B cell (primary cell): ENCODE measurements at regions not wholly inside any gene's neighbourhood (a gene's known extent, or its start where the extent isn't known, plus 50 kb on each side); places are given as distances from the start of the nearest gene placed in this dataset.

Experiments
- ATAC-seq: fragments of 200-7000 bp; cut with Tn5 transposase; one replicate; pipeline ENCODE4 v1.10.0; 2021; ENCODE audit warnings: low read depth, mild to moderate bottlenecking, moderate number of reproducible peaks, moderate library complexity
- CTCF ChIA-PET: fragments of 350-600 bp; sonication (Branson Sonifier 250); formaldehyde crosslinking; loops from one replicate; lab custom pipeline; 2021; ENCODE audit warnings: antibody characterized with exemption, inconsistent platforms; lab: Charles Lee
- POLR2A ChIA-PET: fragments of 350-600 bp; sonication (Branson Sonifier 250); formaldehyde crosslinking; loops from one replicate; lab custom pipeline; 2021; ENCODE audit warnings: antibody characterized with exemption; lab: Charles Lee
- DNase-seq: peaks from one replicate; pipeline ENCODE4 v3.0.0; 2013
- H2AFZ ChIP-seq: 2 replicates; pipeline ENCODE4 v1.6.1; 2012; ENCODE audit warnings: mild to moderate bottlenecking, low read depth, low read length; ENCODE audit not compliant: insufficient read depth, poor library complexity, severe bottlenecking
- H3K27ac ChIP-seq, 2 donors: 1 replicate in 1 of 2; 2 replicates in 1 of 2; pipeline ENCODE4 v1.5.1; 2012 to 2013; ENCODE audit warnings: low read length in 2 of 2, mild to moderate bottlenecking in 2 of 2, moderate library complexity in 1 of 2
- H3K27me3 ChIP-seq, 4 experiments: fragments of 200-600 bp in 1 of 4; sonication (generic) in 1 of 4; replicated peaks in 1 of 4; 1 replicate in 2 of 4; 2 replicates in 2 of 4; pipeline versions ENCODE4 v1.6.1 to v1.7.0; 2013 to 2016; ENCODE audit warnings: low read length in 3 of 4, mild to moderate bottlenecking in 2 of 4, mixed read lengths in 1 of 4, moderate library complexity in 1 of 4; ENCODE audit not compliant: insufficient read depth in 4 of 4, control insufficient read depth in 3 of 4; ENCODE audit errors: control extremely low read depth in 1 of 4
- H3K36me3 ChIP-seq, 2 experiments: replicated peaks in 1 of 2; 1 replicate in 1 of 2; 2 replicates in 1 of 2; pipeline versions ENCODE4 v1.6.1 to v1.7.1; 2013; ENCODE audit warnings: low read length in 1 of 2; ENCODE audit not compliant: insufficient read depth in 2 of 2, control insufficient read depth in 1 of 2; ENCODE audit errors: control extremely low read depth in 1 of 2, extremely low read depth in 1 of 2
- H3K4me1 ChIP-seq, 2 donors: fragments of 200-600 bp in 1 of 2; sonication (generic) in 1 of 2; 1 replicate in 1 of 2; 2 replicates in 1 of 2; pipeline versions ENCODE4 v1.5.1 to v1.6.1; 2013 to 2017; ENCODE audit warnings: low read length in 2 of 2; ENCODE audit not compliant: control insufficient read depth in 2 of 2, insufficient read depth in 2 of 2
- H3K4me2 ChIP-seq: replicated peaks from 2 replicates; pipeline ENCODE3; 2012; ENCODE audit warnings: mild to moderate bottlenecking, low read depth, low read length; ENCODE audit not compliant: poor library complexity, severe bottlenecking
- H3K4me3 ChIP-seq, 5 experiments: fragments of 200-600 bp in 1 of 5; sonication (generic) in 1 of 5; 1 replicate in 3 of 5; 2 replicates in 2 of 5; pipeline versions ENCODE4 v1.5.1 to v1.7.0; 2011 to 2016; ENCODE audit warnings: low read length in 4 of 5, mild to moderate bottlenecking in 4 of 5, low read depth in 2 of 5, control low read depth in 1 of 5, moderate library complexity in 1 of 5; ENCODE audit not compliant: insufficient read depth in 1 of 5; ENCODE audit errors: control extremely low read depth in 1 of 5, extremely low read depth in 1 of 5
- H3K79me2 ChIP-seq: fragments of 200-600 bp; sonication (generic); one replicate; pipeline ENCODE4 v1.6.0; 2016; ENCODE audit warnings: low read length; ENCODE audit not compliant: control insufficient read depth, insufficient read depth
- H3K9ac ChIP-seq: fragments of 200-600 bp; sonication (generic); 2 replicates; pipeline ENCODE4 v1.6.1; 2017; ENCODE audit warnings: mild to moderate bottlenecking, low read length, moderate library complexity
- H3K9me3 ChIP-seq, 3 donors: one replicate each; pipeline versions ENCODE4 v1.6.1 to v1.7.1; 2013; ENCODE audit warnings: low read length in 2 of 3; ENCODE audit not compliant: control insufficient read depth in 2 of 3, insufficient read depth in 1 of 3; ENCODE audit errors: control extremely low read depth in 1 of 3
- H4K20me1 ChIP-seq: 2 replicates; pipeline ENCODE4 v1.6.0; 2012; ENCODE audit warnings: mild to moderate bottlenecking, low read length; ENCODE audit not compliant: insufficient read depth, control insufficient read depth, poor library complexity, severe bottlenecking
- H3K27ac Mint-ChIP-seq: one replicate; pipeline ENCODE4 v1.8.0; 2021; ENCODE audit warnings: mixed read lengths
- H3K27me3 Mint-ChIP-seq: one replicate; pipeline ENCODE4 v1.8.0; 2021; ENCODE audit warnings: mixed read lengths
- H3K4me1 Mint-ChIP-seq: one replicate; pipeline ENCODE4 v1.8.0; 2021; ENCODE audit warnings: mixed read lengths
- H3K4me3 Mint-ChIP-seq: one replicate; pipeline ENCODE4 v1.8.0; 2021; ENCODE audit warnings: mixed read lengths
- H3K9me3 Mint-ChIP-seq: one replicate; pipeline ENCODE4 v1.8.0; 2022; ENCODE audit warnings: mixed read lengths; ENCODE audit not compliant: insufficient read depth
- EZH2 ChIP-seq: IDR thresholded peaks from 2 replicates; pipeline ENCODE4 v1.6.1; 2012; ENCODE audit warnings: borderline replicate concordance, low read depth, mild to moderate bottlenecking, moderate library complexity, low read length; ENCODE audit not compliant: insufficient read depth, poor library complexity, severe bottlenecking
- WGBS: methylation state at CpG from one replicate; pipeline ENCODE4 v1.1.5; 2013; ENCODE audit warnings: missing lambda C conversion rate; ENCODE audit not compliant: insufficient coverage; 5-methylcytosine and 5-hydroxymethylcytosine counted together
- intact Hi-C: fragments of 100-400 bp; cut with micrococcal nuclease; formaldehyde crosslinking; loops from one replicate; pipeline ENCODE4 v1.10.0; 2022
- TF ChIP-seq, protein P1 (sequence below): fragments of 200-600 bp; IDR thresholded peaks from one replicate; pipeline ENCODE4 v1.8.0; 2022; ENCODE audit warnings: antibody characterized with exemption, mild to moderate bottlenecking

DNA sequence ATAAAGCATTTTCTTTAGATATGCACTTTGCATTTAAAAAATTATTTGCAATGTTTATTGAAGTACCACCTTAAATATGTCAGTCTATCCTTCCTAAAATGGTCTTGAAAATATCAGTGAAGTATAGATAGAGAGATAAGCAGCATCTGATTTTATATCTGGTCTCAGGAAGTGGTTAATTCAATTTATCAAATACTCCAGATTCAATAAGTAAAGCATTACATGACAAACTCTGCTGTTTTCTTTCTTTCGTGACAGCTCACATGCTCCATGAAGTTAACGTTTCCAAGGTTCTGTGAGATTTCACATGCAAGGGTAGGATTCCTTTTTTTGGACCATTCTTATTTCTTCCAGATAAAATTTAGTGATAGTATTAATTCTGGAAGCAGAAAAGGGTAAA is 775.4 kb upstream of the ROBO1 start:
- H3K27ac ChIP-seq, result no peak overlapping the region
- CTCF ChIA-PET, result no interaction called here
- Mint-ChIP-seq H3K27me3 (no peaks in the 10 kb centered on the region), H3K9me3 (peaks cover 3% of the 10 kb centered on the region), H3K4me3 (no peak overlapping the region), H3K4me1 (no peaks in the 10 kb centered on the region), H3K27ac (no peak overlapping the region)
- no peak for DNase-seq
- no peaks in the 10 kb centered on the region for H3K36me3 ChIP-seq
- POLR2A ChIA-PET, result no interaction called here
- ATAC-seq, result no peak
- no peaks in the 10 kb centered on the region for H3K79me2 ChIP-seq
- no peaks in the 10 kb centered on the region for H3K27me3 ChIP-seq
- intact Hi-C loops, result no loop called here
- no peak overlapping the region for H3K9ac ChIP-seq
- H3K9me3 ChIP-seq, result peaks cover 0 to 3% (median 0%) of the 10 kb centered on the region in 3 donors
- no peaks in the 10 kb centered on the region for H3K4me1 ChIP-seq
- H3K4me3 ChIP-seq, result no peak overlapping the region
- no peaks in the 10 kb centered on the region for H4K20me1 ChIP-seq
- H3K4me2 ChIP-seq, result no peak overlapping the region
- TF ChIP-seq EZH2, result no peak
- TF ChIP-seq, protein P1, sequence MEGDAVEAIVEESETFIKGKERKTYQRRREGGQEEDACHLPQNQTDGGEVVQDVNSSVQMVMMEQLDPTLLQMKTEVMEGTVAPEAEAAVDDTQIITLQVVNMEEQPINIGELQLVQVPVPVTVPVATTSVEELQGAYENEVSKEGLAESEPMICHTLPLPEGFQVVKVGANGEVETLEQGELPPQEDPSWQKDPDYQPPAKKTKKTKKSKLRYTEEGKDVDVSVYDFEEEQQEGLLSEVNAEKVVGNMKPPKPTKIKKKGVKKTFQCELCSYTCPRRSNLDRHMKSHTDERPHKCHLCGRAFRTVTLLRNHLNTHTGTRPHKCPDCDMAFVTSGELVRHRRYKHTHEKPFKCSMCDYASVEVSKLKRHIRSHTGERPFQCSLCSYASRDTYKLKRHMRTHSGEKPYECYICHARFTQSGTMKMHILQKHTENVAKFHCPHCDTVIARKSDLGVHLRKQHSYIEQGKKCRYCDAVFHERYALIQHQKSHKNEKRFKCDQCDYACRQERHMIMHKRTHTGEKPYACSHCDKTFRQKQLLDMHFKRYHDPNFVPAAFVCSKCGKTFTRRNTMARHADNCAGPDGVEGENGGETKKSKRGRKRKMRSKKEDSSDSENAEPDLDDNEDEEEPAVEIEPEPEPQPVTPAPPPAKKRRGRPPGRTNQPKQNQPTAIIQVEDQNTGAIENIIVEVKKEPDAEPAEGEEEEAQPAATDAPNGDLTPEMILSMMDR, result no peak
- H2AFZ ChIP-seq, result no peak overlapping the region
- no CpG with 5 or more reads among the region's 2 CpGs for WGBS

DNA sequence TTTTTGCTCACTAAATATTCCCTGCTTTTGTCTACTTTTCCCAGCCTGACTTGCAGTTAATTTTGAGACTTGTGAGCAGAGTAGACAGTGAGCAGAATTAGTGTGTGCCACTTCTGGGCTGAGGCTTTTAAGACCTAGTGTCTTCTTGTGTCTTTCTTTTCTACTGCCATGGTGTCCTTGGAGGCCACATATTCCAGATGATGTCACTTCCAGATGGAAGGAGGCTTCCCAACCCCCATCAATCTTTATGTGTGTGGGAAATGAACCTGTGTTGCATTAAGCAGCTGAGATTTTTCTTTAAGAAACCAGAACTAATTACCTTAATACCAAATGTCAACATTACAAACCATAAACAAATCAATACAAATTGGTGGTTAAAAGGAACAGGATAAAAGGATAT is 774.7 kb upstream of the ROBO1 start:
- Mint-ChIP-seq H3K4me1 (no peaks in the 10 kb centered on the region), H3K27me3 (no peaks in the 10 kb centered on the region), H3K4me3 (no peak overlapping the region), H3K27ac (no peak overlapping the region), H3K9me3 (peaks cover 3% of the 10 kb centered on the region)
- Histone ChIP-seq H3K9me3 (peaks cover 0 to 3% (median 0%) of the 10 kb centered on the region in 3 donors), H3K79me2 (no peaks in the 10 kb centered on the region), H4K20me1 (no peaks in the 10 kb centered on the region), H3K27me3 (no peaks in the 10 kb centered on the region), H3K36me3 (no peaks in the 10 kb centered on the region), H2AFZ (no peak overlapping the region), H3K4me3 (no peak overlapping the region), H3K4me2 (no peak overlapping the region), H3K27ac (no peak overlapping the region), H3K9ac (no peak overlapping the region), H3K4me1 (no peaks in the 10 kb centered on the region)
- CTCF ChIA-PET, result no interaction called here
- POLR2A ChIA-PET, result no interaction called here
- no peak for DNase-seq
- intact Hi-C loops, result no loop called here
- no peak for ATAC-seq
- TF ChIP-seq EZH2, result no peak
- TF ChIP-seq, protein P1, result no peak
